ENCODE measurements at regions not wholly inside any gene's neighbourhood (a gene's known extent, or its start where the extent isn't known, plus 50 kb on each side); places are given as distances from the start of the nearest gene placed in this dataset.

DNA sequence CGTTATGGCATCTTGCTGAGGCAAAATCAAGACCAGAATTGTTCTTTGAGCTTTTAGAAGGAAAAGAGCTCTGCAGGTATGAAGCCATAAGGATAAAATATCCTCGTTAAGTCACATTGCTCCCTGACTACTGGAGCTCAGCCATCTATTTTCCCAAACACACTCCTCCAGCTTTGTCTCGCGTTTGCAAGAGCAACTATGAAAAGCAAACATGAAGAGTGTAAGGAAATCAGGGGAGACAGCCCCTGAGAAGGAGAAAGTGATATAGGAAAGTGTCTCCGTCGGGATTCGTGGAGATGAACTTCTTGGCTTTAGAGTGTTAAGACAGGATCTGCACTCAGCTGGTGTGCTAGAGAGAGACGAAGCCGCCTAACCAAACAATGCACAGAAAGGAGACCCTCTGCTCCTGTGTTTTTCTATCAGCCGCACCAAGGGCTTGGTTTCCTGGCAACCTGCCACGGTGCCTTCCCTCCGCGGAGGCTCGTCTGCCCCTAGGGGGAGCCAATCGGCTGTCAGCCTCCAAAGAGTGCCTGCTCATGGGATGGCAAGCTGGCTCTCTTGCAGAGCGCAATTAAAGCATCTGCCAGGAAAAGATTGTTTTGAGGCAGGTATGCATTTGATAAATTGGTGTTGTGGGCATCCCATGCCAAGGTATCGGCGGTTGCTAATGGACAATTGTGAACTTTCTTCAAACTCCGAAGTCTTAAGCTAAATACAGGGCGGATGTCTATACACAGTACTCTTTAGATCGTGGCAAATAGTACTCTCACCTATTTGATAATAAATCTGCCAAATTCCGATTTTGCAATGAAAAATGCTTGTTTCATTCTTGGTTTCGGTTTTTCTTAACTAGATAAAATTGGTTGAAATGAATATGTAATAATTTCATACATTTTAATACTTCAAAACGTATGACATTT, 603.2 kb downstream of the RNF144B start:
- Histone ChIP-seq H3K9me3 (no peaks in the 10 kb centered on the region), H3K4me3 (no peak overlapping the region), H3K4me1 (no peaks in the 10 kb centered on the region), H3K27me3 (no peaks in the 10 kb centered on the region), H3K9ac (ENCODE audit: low read depth in 2 of 2, low read length in 2 of 2) (no peak overlapping the region), H3K27ac (no peak overlapping the region), H3K36me3 (no peaks in the 10 kb centered on the region)
- peak; percentile 44 for TF ChIP-seq CTCF (IDR thresholded peaks at IDR 0.05)
- intact Hi-C loops (cut with DNase I): loop anchor here (10.0 kb wide), 1 partner anchor 1064 kb away; no protein-coding TSS in a partner anchor
- peak; percentile 74 for DNase-seq

DNA sequence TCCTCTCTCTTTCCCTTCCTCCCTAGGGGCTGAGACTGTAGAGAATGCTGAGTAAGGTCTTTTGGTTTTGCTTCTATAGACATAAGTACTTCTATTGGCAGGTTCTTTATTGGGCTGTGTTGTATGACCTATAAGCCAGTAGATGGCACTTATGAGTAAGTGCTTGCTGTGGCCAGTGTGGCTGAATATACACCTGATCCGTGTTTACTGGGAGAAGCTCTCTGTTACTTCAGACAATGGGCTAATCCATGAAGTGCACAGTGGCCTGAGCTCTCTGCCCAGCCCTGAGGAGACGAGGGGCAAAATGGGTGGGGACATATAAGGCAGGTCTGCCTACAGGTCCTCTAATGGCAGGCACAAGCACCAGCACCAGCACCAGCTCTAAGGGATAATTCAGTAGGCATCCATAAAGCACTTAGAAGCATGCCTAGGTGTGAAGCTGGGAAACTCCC, 610.3 kb downstream of the RNF144B start:
- Histone ChIP-seq H3K27ac (no peak overlapping the region), H3K4me3 (no peak overlapping the region), H3K27me3 (no peaks in the 10 kb centered on the region), H3K9ac (ENCODE audit: low read depth in 2 of 2, low read length in 2 of 2) (no peak overlapping the region), H3K4me1 (no peaks in the 10 kb centered on the region), H3K36me3 (no peaks in the 10 kb centered on the region), H3K9me3 (no peaks in the 10 kb centered on the region)
- no peak for DNase-seq
- intact Hi-C loops (cut with DNase I): loop anchor here (10.0 kb wide), 1 partner anchor 1057 kb away; no protein-coding TSS in a partner anchor
- peak; percentile 44 for TF ChIP-seq CTCF (IDR thresholded peaks at IDR 0.05)

DNA sequence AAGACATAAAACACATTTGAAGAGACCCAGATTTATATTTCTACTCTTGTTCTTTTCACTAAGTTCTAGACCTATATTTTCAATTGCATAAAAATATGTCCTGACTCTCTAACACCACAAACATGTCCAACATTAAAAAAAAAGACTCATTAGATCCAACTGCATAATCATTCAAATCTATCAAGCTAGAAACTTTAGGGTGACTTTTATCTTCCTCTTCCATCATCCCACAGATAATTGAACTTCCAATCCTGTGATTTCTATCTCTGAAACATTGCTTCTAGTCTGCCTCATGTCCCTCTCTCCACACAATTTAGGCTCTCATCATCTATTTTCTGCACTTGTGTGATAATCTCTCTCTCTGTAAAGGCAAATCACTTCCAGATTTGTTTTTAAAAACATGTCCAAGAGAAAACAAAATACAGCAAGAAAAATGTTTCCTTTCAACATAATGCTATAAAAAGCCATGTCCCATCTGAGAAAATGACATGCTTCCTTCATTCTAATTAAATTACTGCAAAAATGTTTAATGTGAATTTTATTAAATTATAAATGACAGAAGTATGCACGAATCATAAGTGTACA, 615.9 kb downstream of the RNF144B start:
- Histone ChIP-seq H3K4me1 (no peaks in the 10 kb centered on the region), H3K4me3 (no peak overlapping the region), H3K27me3 (no peaks in the 10 kb centered on the region), H3K27ac (no peak overlapping the region), H3K9ac (ENCODE audit: low read depth in 2 of 2, low read length in 2 of 2) (no peak overlapping the region), H3K9me3 (no peaks in the 10 kb centered on the region), H3K36me3 (no peaks in the 10 kb centered on the region)
- intact Hi-C loops (cut with DNase I): no loop called here
- no peak for DNase-seq
- no peak for TF ChIP-seq CTCF (IDR thresholded peaks at IDR 0.05)

DNA sequence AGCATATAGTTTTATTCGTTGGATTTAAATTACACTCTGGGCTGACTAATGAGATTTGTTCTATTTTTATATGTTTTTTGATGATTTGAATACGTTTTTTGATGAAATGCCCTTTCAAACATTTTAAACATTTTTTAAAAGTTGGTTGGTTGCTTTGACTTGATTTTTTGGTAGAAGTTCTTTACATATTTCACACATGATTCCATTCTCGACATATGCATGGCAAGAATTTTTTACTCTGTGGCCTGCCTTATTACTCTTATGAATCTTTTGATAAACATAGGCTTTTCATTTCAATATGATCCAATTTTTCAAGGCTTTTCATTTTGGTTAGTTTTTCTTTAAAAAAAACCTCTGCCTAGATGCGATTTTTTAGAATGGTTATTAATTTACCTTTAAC, 617.0 kb downstream of the RNF144B start:
- intact Hi-C loops (cut with DNase I): no loop called here
- H3K4me1 ChIP-seq: no peaks in the 10 kb centered on the region
- no peak overlapping the region for H3K27ac ChIP-seq
- H3K9ac ChIP-seq (ENCODE audit: low read depth in 2 of 2, low read length in 2 of 2): no peak overlapping the region
- DNase-seq: no peak
- TF ChIP-seq CTCF (IDR thresholded peaks at IDR 0.05): no peak
- no peak overlapping the region for H3K4me3 ChIP-seq
- no peaks in the 10 kb centered on the region for H3K9me3 ChIP-seq
- H3K36me3 ChIP-seq: no peaks in the 10 kb centered on the region
- no peaks in the 10 kb centered on the region for H3K27me3 ChIP-seq

- no peak for DNase-seq
- H3K36me3 ChIP-seq: no peaks in the 10 kb centered on the region
- H3K9me3 ChIP-seq: no peaks in the 10 kb centered on the region
- intact Hi-C loops (cut with DNase I): no loop called here
- no peak overlapping the region for H3K9ac ChIP-seq (ENCODE audit: low read depth in 2 of 2, low read length in 2 of 2)
- no peaks in the 10 kb centered on the region for H3K27me3 ChIP-seq
- no peak overlapping the region for H3K4me3 ChIP-seq
- no peak overlapping the region for H3K27ac ChIP-seq
- no peak for TF ChIP-seq CTCF (IDR thresholded peaks at IDR 0.05)
- no peaks in the 10 kb centered on the region for H3K4me1 ChIP-seq
Observed at GRCh38 chr6:19009769-19010168, 622.6 kb downstream of the RNF144B start.
